Right kidney (tissue), 1 donor: ENCODE measurements at regions not wholly inside any gene's neighbourhood (a gene's known extent, or its start where the extent isn't known, plus 50 kb on each side); places are given as distances from the start of the nearest gene placed in this dataset.

Source experiments
- DNase-seq: peaks from one replicate; pipeline ENCODE4 v3.0.0-alpha.2; 2016

DNA sequence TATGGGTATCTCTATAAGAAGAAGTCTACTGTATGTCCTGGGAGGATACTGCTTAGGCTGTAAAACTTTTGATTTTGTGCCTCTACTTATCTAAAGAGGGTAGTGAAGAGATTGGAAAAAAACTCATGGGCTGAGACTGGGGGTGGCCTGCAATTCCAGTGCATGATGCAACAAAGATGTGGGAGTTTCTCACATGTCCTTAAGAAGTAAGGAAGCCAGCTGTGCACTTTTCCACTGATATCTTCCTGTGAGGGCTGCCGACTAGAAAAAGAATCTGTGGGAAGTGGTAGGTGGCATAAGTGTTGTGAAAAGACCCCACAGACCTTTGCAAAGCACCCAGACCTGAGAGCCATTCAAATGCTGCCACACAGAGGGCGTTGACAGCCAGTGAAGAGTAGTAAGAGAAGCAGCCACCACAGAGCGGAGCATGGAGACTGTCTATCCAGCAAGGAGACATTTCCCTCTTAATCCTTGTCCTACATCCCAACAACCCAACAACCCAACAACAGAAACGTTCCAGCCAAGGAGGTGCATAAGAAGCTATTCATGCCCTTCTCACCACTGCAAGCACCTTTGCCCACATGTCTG is 65.1 kb downstream of the PFDN4 start:
- DNase-seq: no peak

DNA sequence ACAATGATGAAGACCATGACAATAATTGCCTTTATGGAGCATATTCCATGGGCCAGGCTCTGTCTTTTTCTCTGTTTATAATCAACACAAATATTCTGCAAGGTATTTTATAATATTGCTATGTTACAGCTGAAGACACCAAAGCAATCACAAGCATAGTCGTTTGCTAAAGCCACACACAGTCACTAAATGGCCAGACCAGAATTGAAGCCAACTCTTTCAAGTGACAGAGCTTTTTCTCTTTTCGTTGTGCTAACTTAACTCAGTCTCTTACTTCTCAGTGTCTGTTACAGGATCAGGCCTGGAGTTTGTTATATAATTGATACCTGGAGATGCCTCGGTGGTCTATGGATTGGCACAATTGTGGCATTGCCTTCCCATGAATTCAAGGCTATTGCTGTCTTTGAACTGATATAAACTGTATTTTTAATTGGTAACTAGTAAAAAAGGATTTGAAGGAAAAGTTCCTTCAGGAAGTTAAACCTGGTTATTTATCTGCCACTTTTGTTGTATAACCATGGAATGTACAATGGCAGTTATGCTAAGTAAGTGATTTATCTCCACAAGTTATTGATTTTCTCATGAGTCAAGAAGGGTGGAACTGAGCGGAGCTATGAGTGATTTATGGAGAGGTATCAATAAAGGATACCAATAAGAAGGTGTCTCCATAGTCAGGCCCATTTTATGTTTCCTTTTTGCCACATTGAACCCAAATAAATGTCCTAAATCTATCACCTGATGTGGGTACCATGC is 67.6 kb downstream of the PFDN4 start:
- DNase-seq: no peak

DNA sequence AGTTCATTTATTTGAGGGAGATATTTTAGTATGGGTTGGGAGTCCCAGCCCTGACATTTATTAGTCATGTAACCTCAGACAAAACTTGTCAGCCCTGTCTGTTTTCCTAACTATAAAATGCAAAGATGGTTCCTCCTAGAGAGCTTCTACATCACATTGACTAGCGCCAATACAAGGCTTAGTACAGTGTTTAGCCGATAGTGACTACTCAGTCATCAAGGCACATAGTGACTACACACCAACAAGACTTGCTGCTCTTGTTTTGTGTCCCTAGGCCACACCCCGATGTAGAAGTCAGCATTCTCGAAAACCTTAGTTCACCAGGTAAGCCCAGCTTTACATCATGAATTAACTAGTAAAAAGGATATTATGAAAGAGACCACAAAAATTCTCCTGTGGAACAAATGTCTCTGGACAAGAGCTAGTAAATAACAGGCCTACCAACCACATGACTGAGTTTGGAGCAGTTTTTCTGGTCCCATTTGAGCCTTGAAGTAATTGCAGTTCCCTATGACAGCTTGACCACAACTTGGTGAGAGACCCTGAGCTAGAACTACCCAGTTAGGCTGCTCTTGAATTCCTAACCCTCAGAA is 68.8 kb downstream of the PFDN4 start:
- no peak for DNase-seq

DNA sequence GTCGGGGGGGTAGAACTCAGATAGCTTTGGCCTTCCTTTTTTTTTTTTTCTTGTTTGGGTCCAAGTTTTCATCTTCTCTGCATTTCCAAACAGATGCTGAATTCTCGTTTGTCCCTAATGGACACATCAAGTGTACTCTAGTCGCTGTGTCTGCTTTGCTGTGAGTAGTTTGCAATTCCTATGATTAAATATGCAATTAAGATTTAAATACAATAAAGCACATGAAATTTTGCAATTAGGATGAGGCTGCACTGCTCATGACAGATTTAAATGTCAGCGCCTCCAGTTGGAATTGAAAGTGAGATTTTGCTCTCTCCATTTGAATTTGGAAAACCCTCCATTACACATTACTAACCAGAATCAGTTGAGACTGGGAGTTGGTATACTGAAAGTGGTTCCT is 70.4 kb downstream of the PFDN4 start:
- DNase-seq: no peak

DNA sequence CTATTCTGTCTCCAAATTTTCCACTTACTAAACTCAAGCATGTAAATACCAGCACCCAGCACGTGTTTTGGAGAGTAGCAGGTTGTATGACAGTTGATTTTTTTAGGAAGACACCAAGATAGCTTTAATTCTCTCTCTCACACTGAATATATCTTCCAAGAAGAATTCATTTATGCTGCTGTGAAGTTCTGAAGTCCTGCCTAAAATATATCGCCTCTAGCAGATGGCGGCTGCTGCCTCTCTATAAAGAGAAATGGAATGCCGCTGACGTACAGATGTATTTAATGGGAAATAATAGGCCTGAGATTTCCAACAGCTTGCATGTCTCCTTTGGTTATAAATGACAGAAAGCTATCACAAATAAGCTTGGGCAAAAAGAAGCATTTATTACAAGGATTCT is 74.7 kb downstream of the PFDN4 start:
- DNase-seq: no peak

DNA sequence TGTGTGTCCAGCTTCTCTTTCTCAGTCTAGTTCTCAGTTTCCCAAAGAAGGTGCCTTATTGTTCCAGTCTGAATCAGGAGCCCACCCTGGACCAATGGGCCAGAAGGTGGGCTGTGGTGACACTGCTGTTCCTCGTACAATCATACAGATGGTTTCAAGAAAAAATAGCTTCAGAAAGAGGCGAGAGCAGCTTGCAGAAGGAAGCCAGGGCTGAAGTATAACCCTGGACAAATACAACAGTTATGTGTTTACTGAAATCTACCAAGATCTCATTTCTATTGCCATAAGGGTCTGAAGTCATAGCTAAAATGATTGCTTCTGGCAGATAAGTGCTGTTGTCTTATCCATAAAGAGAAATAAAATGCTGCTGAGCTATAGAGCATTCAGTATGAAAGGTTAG is 75.4 kb downstream of the PFDN4 start:
- no peak for DNase-seq

DNA sequence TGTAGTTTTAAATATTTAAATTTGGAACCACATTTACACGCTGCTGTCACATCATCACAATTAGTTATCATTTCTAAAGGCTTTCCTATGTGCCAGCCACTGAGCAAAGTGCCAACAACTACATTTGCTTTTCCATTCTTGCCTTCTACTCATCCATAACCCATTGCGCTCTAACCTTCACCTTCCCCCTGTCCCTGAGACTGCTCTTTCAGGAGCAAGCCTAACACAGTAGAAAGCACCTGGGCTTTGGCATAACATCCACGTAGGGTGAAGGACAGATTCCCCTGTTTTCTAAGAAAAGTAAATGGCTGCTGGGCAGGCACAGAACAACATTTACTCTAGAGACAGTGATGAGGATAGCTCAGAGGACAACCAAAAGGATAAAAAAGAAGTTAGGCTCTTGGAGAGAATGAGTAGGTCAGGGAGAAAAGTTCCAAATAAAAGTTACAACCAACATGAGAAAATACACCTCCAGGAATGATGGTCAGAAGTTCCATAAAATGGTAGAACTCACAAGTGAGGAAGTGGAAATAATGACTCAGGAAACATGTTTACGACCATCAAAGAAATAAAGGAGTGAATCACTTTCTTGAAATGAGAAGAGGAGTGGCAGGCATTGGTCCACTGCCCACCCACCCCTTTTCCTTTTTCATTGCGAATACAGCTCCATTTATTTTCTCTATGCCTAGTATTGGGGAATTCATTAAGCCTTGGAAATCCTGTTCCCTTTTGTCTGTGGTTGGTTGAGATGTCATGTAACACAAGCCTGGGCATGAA is 77.2 kb downstream of the PFDN4 start:
- DNase-seq: no peak

DNA sequence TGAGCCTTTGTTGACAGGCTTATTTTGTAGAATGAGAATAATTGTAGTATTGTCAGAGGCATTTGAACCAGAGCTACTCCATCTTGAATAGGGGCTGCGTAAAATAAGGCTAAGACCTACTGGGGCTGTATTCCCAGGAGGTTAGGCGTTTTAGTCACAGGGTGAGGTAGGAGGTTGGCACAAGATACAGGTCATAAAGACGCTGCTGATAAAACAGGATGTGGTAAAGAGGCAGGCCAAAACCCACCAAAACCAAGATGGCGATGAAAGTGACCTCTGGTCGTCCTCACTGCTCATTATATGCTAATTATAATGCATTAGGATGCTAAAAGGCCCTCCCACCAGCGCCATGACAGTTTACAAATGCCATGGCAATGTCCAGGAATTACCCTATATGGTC is 82.7 kb downstream of the PFDN4 start:
- no peak for DNase-seq

DNA sequence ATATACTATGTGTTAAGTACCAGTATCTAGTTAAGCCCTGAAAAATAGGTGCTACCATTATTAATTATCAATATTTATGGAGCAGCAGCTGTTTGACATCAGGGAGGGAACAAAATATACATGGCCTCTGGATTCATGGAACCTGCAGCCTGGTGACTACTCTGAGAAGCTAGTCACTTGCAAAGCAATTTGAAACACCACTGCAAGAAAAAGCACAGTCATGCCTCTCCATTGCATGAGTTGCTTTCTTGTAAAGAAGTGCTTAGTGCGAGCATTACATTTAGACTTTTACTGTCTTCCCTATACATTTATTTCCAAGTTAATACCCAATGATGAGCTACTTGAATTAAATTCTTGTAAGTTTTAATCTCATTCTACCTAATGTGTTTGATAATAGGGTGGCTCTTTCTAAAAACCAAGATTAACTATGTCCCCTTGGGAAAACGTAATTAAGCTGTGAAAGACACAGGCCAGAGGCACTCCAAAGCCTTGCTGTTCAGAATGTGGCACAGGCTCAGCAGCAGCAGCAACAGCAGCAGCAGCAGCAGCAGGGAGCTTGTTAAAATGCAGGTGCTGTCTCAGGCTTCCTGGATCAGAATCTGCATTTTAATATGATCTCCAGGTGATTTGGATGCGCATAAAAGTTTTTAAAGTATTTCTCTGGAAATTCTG is 83.6 kb downstream of the PFDN4 start:
- DNase-seq: no peak

DNA sequence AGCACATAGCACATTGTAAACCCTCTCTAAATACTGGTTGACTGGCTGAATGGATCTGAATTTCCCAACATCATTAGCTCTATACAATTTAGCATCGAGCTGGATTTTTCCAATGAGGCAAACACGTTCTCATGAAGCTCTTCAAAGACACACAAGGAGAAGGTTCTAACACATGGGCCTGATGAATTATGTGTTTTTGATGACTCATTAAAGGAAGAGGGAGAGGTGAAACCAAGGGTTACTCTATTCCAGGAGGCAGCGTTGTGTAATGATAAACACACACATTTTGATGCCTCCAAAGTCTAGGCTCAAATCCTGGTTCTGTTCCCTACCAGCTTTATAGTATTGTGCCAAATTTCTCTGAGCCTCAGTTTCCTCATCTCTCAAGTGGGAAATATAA is 84.3 kb downstream of the PFDN4 start:
- DNase-seq: no peak

DNA sequence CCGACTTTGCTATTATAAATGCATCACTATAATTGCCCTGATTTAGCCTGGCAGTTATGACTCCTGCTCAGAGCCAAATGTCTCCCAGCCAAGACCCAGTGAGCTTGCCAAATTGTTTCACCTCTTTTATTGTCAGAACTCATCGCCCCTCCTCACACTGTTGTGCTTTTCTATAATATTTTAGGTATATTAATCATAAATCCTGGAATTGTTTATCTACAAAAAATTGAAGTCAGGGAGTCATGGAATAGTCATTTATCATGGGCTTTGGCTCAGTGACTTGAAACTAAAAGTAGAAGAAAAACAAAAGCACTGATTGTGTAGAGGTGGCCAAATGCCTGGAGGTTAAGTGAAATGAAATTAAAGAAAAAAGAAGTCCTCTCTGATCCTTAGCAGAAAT is 85.6 kb downstream of the PFDN4 start:
- DNase-seq: no peak

DNA sequence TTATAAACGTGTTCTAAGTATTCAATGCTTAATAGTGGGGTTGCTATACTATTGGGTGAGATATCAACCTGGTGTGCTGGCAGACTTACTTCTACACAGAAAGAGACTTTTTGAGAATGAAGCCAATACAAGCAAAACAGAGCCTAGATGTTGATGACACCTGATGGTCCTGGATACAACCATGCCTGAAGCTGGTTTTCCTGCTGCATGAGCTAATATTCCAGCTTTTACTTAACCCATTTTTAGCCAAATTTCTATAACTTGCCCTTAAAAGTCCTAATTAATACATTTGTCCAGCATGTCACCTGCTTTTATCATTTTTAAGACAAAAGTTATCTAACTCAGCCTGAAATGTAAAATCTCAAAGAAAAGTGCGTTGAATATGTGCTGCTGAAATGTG is 86.2 kb downstream of the PFDN4 start:
- DNase-seq: no peak

DNA sequence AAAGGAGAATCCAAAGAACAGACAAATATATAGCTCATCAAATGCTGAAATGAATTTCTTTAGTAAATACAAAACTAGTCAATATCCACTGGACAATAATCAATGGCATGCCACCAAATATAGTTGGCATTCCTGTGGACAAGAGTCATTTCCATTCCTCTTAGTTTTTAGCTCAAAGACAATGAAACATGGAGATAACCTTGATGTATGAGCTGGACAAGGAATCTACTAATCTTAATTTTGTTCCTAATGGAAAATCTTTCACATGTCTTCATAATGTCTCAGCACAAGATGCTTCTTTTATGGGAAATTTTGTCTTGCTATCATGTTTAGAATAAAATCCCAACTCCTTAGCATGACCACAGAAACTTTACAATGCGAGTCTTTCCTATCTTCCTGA is 87.8 kb downstream of the PFDN4 start:
- no peak for DNase-seq

DNA sequence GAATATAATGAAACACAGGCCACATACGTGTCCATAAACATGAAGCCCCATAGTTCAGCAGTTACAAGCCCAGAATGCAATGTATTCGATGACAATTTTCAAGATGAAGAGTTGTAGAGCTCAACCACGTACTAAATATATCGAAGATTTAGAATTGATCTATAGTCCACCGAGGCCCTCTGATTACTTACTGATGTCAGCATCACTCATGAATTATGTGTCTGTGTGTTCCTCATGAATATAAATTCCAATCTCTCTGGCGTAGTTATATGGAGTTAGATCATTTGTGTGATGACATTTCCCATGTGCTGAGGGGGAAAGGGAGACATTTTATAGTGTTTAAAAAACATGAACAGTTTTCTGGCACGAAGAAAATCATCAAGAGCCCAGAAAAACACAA is 97.5 kb downstream of the PFDN4 start:
- DNase-seq: peak; percentile 16

DNA sequence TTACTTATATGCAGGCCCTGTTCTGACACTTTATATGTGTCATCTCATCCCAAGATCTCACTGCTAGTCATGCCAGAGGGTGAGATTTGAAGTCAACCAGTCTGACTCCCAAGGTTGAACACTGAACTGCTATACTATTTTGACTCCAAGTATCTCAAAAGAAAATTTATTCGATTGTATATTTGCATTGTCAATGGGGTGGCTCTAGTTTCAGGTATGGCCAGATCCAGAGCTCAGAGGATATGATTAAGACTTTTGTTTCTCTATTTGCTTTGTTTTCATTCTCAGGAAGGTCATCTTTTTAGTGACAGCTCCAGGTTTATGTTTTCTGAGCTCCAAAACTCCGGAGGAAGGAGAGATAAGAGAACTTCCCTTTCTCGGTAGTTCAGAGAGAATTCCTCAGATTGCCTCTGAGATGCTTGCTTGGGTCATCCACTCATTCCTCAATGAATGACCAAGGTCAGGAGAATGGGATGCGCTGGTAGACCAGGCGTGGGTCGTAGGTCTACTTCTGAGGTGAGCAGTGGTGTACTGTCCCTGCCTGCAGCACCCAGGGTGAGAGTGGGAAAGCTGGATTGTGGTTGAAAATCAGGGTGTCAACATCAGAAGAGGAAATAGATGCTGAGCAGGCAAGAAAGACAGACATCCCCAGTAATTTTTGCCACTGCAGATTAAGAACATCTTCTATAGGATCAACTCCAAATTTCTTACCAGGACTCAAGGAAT is 99.3 kb downstream of the PFDN4 start:
- DNase-seq: no peak

DNA sequence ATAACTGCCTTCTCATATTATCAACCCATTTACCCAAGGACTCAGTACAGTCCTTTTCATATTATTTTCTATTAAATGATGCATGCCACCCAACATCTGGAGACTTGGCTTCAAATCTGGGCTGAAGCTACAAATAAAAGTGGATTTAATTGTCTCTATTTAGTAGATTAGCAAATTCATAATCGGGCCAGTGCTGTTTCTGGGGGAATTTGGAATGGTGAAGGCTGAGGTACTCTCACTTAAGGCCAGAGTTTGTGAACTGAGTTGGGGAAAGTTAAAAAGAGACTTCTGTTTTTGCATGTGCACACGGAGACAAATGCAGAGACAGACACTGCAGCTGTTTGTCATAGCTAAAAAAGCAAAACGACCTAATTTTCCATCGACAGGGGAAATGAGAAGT is 100.9 kb downstream of the PFDN4 start:
- no peak for DNase-seq

DNA sequence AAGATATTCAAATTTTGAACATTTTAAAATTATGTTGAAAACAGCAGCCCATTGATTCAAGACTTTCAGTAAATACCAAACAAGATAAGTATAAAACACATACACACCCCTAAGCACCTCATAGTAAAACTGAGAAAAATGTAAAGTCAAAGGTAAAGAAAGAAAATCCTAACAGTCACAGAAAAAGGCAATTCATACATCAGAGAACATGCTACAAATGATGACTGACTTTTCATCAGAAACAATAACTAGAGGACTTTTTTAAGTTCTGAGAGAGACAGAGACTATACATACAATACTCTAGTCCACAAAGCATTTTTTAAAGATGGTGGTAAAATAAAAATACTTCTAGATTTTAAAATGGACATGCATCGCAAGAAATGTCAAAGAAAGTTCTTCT is 111.0 kb downstream of the PFDN4 start:
- no peak for DNase-seq

DNA sequence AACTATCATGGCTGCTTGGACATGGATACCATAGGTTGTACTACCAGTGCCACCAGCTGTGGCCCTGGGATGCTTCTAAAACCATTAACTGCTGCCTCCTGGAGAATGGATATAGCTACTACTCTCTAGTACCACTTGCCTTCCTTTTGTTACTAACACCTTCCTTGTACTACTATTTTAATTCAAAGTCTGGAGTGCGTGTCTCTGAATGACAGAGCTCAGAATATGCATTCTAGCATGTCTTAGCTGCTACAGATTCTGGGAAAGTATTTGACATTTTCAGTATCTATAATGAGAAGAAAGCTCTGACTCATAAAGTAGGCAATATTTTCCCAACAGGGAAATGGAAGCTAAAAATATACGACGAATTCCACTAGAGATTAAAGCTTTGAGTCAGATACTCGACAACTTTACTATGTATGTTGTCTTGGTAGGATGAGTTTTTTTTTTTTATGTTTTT is 112.3 kb downstream of the PFDN4 start:
- DNase-seq: no peak

DNA sequence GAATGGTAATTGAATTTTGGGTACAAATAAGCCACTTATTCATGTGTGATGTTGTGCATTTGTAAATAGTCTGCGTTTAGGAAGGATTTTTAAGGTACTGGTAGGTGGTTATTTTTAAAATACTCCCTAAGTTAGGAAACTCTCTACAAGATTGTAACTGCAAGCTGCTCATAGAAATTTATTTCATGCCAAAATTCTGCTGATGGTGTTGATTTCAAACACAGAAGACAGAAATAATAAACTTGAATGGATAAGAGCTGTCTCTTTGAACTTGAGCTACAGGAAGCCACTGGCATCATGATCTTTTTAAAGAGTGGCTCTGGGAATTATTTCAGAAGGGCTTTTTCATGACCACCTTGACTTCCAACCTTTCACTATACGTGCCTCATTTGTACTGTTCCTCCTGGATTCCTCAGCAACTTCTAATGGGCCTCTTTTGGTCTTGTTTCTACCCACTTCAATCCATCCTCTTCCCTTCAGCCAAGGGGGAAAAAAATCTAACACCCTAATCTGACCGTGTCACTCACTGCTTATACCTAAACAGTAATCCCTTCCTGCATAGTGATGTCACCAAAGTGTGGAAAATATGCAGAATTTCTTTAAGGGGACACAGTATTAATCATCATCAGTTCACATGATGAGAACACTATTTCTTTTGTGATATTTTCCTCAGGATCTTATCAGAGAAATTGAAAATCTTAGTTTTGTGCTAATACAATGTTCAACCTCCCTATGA is 113.6 kb downstream of the PFDN4 start:
- DNase-seq: no peak

DNA sequence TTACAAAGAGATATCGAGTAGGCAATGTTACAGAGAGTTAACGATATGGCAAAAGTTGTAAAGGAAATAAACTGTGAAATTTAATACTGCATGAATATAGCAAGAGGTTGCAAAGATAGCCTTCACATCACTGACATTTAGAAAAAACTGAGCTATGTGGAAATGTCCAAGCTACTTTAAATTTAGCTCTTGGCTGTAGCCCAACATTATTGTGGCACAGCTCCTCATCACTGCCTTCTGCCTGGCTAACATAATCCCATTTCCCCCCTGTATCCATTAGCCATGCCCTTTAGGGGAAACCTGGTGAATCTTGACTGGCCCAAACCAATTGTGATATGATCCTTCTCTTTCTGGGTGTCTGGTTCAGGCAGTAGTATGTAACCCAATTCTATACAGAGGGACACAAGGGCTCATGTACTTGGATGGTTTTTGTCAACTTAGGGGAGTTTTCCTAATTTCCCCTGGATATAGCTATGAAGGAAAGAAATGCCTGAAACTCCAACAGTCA is 115.4 kb downstream of the PFDN4 start:
- no peak for DNase-seq

DNA sequence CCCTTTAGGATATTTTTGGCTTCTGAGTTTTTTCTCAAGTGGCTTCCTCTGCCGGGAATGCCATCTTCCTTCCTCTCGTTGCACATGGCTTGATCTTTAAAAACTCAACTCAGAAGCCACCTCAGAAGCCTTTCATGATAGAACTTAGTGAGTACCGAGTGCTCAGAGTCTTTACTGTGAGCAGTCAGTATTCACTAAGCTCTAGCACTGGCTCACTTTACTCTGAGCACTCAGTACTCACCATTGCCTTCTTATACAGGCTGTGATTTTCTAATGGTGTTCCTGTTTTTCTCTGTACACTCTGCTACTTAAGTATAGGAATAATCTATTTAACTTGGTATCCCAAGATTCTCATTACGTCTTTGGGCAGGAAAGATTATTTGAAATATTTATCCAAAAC is 116.2 kb downstream of the PFDN4 start:
- no peak for DNase-seq
